NCI-H187 (cell line): ENCODE measurements at regions not wholly inside any gene's neighbourhood (a gene's known extent, or its start where the extent isn't known, plus 50 kb on each side); places are given as distances from the start of the nearest gene placed in this dataset.
"Not testable (repeated sequence)": the region's sequence is repeated elsewhere in the genome, so short reads cannot be mapped to it uniquely, and the experiment has no call there.

Experiments used
- DNase-seq, 2 experiments: peaks; one replicate each; lab custom pipeline; 2025; lab: John Stamatoyannopoulos, UW

DNA sequence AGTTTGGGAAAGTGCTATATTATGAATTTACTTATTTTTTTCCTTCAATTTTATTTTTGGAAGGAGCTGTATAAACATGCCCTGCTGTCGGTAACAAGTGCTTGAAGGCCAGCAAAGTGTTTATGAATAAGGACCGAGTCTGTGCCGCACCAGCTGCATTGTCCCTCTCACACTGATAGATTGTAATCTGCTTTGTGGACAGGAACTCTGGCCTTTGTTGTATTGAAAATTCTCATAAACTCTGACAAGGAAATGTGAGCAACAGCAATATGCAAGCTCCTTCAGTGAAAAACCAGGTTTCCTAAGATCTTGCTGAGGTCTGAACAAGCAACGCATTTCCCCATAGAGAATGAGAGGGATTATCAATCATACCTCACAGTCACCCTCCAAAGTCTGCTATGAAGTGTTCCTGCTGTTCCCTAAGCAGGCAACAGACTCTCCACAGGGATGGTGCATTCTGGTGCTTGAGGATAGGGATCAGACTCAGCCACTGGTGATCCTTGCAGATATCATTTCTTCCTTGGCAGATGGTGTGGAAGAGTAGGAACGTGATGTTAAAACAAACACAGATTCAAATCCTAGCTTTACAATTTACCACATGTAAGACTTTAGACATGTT is 109.6 kb downstream of the KCNJ2 start:
- no peak for DNase-seq

DNA sequence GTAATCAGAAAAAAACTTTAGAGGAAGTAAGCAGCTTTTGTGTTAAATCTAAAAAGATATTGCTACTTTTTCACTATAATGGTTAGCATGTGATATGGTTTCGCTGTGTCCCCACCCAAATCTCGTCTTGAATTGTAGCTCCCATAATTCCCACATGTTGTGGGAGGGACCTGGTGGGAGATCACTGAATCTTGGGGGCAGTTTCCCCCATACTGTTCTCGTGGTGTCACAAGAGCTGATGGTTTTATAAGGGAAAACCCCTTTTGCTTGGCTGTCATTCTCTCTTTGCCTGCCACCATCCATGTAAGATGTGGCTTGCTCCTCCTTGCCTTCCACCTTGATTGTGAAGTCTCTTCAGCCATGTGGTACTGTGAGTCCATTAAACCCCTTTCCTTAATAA is 117.1 kb downstream of the KCNJ2 start:
- no peak for DNase-seq

DNA sequence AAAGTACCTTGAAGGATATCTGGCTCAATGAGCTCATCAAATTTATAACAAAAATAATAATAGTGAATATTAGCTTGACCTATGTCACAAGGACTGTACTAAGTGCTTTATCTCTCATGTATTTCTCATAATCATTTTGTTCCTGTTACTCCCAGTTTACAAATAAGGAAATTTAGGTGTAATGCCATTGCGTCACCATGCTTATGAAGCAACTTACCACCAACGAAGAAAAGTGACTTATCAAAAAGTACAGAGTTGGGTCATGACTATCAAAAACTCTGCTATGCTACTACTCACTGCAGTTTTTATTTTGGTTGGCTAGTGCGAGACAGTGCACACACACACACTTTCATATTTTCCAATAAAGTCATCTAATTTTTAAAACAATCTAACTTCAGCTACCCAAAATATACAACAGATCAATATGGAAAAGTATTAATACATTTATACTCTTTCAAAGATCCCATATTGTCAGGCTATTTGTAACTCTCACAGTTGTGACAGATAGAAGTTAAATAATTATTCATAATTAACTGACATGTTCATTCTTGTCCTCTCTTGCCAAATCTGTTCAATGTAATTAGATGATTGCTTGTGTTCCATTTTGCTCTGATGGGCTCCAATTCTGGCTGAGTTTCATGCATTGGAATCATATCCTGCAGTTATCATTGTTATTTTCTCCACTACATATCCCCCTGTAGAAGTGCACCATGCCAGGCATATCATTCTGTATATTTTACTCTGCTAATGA is 119.4 kb downstream of the KCNJ2 start:
- no peak for DNase-seq

DNA sequence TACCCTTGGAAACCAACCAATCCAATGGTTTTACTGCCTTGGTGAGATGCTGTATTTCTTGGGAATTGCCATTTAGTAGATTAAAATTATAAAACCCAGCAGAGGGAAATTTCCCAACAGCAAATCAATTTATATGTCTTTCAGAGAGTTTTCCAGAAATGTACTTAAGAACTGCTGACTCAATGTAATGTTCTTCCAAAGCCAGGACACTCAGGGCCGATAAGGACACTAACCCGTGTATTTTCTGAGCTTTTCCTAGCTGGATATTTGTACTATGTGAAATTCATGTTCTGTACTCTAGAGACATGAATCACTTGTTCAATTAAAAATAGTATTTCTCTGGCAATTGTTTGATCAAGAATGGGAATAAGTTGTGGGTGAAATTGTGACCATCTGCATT is 121.4 kb downstream of the KCNJ2 start:
- DNase-seq, result no peak

DNA sequence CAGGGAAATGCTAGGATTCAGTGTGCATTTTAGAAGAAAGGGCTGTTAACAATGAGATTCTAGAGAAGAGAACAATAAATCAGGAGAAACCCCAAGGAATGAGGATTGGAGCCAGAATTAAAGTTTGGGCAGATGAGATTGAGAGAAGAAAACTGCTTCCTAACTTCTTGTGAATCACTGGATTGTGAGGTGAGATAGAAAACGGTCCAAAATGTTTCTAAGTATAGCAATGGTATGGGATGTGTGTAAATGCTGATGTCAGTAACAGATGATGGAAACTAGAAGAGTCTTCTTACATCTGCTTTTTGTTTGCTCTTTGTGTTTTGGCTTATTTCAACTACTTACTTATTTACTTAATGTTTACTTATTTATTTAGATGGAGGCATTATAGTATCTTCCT is 123.0 kb downstream of the KCNJ2 start:
- DNase-seq, result no peak

DNA sequence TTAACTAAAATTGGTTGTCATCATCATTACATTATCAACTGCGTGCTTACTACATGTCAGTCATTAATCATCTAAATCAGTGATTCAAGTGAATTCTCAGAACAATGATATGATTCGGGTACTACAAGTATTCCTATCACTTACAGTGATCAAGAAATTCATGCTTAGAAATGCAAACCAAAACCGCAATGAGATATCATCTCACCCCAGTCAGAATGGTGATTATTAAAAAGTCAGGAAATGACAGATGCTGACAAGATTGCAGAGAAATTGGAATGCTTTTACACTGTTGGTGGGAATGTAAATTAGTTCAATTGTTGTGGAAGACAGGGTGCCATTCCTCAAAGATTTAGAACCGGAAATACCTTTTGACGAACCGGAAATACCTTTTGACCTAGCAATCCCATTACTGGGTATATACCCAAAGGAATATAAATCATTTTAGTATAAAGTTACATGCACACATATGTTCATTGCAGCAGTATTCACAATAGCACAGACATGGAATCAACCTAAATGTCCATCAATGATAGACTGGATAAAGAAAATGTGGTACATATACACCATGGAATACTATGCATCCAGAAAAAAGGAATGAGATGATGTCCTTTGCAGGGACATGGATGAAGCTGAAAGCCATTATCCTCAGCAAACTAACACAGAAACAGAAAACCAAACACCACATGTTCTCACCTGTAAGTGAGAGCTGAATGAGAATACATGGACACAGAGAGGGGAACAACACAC is 124.4 kb downstream of the KCNJ2 start:
- not testable (repeated sequence) for DNase-seq

- DNase-seq, result no peak
These were observed 126.0 kb downstream of the KCNJ2 start for GRCh38 chr17:70295329-70295728.

DNA sequence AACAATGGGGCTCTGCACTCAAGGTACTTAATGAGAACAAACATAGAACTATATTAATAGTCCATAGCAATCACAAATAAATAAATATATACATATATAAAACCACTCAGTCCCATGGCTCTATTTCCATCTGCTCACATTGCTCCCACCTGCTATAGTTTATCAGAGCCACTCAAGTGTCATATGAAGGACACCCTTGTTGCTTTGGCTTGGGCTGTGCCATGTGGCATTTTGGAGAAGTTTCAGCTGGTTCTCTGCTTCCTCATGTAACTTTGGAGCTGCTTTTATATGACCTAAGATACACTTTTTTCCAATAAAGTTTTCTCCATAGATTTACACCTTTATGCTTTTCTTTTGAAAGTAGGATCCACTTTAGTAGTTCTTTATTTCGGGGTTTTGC is 126.4 kb downstream of the KCNJ2 start:
- no peak for DNase-seq

- no peak for DNase-seq
These were observed 127.1 kb downstream of the KCNJ2 start for GRCh38 chr17:70296456-70296855.

DNA sequence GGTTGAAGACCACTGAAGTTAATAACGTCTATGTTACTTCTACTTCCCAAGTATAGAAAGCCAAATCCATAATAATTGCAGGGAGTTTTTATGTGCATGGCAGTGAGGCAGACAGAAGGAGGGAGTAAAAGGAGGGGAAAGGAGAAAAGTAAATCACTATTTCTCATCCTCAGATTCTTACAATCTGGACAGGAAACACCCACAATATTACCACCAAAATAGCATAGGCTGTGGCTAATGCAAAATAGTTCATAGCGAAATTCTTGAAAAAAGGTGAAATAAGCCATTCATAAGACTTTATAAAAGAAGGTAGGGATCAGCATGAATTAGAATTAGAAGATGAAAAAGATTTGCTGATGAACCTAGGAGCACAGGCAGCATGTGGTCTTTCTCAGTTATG is 128.1 kb downstream of the KCNJ2 start:
- DNase-seq, result no peak

- DNase-seq, result no peak
These were observed 129.7 kb downstream of the KCNJ2 start for GRCh38 chr17:70298929-70299531.

DNA sequence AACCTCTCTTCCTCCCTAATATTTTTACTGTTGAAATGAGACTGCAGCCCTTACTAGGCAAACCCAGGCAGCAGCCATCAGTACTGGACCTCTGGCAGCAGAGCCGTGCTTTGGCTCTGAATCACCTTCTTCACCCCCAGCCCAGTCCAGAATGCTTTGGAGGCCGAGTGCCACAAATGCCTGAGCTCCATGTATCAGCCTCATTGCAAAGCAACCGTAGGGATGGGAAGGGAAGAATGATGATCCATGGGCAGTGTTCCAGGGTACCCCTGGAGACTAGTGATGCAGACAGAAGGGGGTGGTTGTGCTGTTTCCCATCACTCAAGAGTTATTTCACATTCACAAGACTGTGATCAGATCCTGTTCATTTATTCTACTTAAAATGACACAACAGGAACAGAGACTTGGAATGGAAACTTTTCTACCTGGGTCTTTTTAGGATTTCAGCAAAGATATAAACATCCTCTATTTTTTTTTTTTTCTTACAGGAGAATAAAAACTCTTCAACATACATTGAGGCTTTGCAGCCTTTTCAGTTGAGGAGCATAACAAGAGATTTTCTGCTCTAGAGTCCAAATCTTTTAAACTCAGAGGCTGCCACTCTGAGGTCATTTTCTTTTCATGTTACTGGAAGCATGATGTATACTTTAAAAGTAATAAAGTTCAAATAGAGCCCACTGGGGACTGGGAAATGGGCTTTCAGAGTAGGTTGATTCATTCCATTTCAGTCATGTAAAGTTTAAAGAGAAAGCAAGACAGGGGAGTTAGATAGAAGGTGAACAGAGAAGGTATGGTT is 138.3 kb downstream of the KCNJ2 start:
- no peak for DNase-seq

DNA sequence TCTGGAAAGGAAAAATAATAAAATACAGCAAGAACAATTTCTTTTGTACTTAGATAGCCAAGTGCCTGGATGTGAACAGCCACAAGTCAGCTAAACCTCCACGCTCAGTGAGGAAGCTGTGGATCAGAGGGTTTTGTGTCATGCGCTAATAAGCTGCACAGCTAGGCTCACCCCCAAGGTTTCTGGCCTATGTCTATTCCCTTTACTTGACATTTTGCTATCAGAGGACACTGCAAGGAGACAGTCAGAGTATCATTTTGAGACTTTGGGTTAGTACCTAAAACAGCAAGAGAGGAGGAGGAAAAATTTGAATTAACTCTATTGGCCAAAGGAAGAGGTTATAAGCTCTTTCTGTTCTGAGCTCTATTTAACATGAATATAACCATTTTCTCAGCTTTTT is 139.3 kb downstream of the KCNJ2 start:
- DNase-seq, result no peak

DNA sequence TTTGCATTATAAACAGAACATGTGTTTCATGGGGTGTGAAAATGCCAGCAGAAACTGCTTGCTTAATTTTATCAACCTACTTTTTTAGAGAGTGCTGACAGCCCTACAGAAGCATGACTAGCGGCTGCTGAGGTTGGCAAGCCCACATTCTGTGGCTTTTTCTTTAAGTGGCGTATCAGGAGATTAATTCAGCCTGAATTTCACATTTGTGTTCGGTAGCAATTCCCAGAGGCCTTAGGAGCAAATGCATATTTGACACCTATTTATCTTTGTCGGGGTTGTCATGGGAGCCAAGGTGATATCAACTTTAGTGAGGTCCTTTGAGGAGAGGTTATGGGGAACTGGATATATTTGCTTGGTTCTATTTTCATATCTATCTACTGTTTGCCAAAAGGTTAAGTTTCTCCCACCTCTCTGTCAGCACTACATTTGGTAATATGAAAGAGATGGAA is 140.9 kb downstream of the KCNJ2 start:
- DNase-seq, result no peak

GRCh38 chr17:70313086-70313852 is 143.9 kb downstream of the KCNJ2 start:
- no peak for DNase-seq

DNA sequence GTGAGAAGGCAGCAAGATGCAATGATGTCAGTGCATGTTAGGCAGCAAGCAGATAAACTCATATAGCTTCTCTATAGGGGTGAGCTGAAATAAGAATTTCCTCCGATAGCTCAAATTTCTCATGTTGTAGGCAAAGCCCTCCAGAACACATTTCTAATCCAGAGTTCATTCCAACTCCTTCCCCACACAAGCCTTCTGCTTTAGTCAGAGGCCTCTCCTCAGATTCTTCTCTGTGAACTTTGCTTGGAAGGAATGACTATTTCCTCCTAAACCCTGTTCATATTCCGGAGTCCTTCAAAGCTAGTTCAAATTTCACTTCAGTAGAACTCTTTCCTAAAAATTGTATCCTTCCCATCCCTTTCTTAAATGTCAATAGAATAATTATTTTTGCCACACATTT is 144.8 kb downstream of the KCNJ2 start:
- DNase-seq, result no peak

- no peak for DNase-seq
These were observed 145.2 kb downstream of the KCNJ2 start for GRCh38 chr17:70314506-70314905.

- no peak for DNase-seq
These were observed 148.1 kb downstream of the KCNJ2 start for GRCh38 chr17:70317421-70317820.

DNA sequence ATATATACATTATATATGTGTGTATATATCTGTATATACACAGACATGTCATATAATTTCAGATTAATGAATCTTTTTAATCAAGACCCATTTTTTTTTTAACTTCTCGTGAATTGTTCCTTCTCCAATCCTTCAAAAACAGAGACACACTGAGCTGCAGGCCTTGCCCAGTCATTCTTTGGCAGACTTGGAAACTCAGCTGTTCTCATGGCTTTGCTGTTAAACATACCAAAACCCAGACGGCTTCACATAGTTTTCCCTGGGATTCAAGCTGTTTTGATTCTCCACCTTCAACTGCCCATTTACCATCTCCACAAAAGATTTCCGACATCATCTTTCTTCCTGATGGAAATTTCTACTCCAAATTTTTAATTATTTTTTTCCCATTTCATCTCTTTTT is 148.7 kb downstream of the KCNJ2 start:
- DNase-seq, result no peak

DNA sequence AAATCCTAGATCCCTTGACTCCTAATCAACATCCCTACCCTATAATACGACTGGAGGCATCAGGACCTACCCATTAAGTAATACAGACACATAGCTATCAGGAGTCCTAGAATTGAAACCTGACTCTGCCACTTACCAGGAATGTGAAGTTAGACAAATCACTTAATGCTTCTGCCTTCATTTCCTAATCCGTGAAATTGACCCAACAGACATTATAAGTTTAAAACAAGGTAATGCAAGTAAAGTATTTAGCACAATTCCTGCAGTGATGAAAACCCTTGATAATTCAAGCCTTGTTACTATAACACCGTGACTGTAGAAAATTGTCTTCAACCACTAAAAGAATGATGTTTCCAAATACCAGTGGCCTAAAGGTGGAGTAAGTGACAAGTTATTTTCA is 150.2 kb downstream of the KCNJ2 start:
- DNase-seq, result no peak

DNA sequence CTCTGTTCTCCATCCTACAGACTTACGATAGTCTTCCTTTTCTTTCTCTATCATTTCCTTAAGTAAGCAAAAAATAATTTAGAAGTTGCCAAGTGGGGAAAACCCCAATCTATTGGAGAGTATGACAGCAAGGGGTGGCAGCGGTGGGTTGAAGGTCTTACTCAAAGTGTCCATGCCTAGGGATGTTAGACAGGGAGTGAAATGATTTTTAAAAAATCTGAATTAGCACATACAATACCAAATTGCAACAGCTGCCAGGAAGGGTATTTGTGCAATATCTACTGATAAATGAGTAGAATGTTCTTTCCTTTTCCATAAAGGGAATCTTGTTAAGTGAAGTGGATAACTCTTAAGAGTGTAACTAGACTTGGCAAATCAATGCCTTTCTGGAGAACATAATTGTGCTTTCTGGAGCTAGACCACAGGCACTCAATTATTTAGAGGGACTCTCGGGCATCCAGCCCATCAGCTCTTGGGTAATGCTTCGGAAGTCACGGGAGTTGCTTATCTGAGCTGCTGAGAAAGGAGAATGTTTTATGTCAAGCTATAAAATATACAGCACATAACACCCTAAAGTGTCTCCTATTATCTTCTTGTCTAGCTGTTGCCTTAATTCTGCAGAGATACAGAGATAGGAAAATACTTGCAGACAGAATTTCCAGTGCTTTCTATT is 151.5 kb downstream of the KCNJ2 start:
- no peak for DNase-seq
